RWPE1 (cell line): ENCODE measurements at regions not wholly inside any gene's neighbourhood (a gene's known extent, or its start where the extent isn't known, plus 50 kb on each side); places are given as distances from the start of the nearest gene placed in this dataset.

ENCODE experiments used
- CTCF ChIA-PET: fragments of 350-600 bp; sonication (Branson Sonifier 250); formaldehyde crosslinking; extraction: SDS; loops from one replicate; lab custom pipeline; 2021; lab: Yijun Ruan, JAX
- POLR2A ChIA-PET: fragments of 400-600 bp; formaldehyde crosslinking; extraction: SDS; loops from one replicate; lab custom pipeline; 2020; ENCODE audit warnings: antibody characterized with exemption; ENCODE audit not compliant: low non-redundant PET; lab: Yijun Ruan, JAX
- DNase-seq: peaks from one replicate; pipeline ENCODE4 v3.0.0; 2012; ENCODE audit warnings: low spot score
- H3K27ac ChIP-seq: fragments of 450-650 bp; 2 replicates; pipeline ENCODE4 v1.5.1; 2017
- CTCF ChIP-seq: fragments of 450-650 bp; conservative IDR thresholded peaks from 2 replicates; pipeline ENCODE4 v1.5.1; 2017; ENCODE audit warnings: low read depth, mild to moderate bottlenecking

- CTCF ChIA-PET, result interaction anchor here (0.7 kb wide), 1 partner anchor 761 kb away, joined by 4 read pairs; no protein-coding TSS in a partner anchor
- peak overlapping the region; percentile 86 for H3K27ac ChIP-seq
- DNase-seq, result peak; percentile 86
- no peak for TF ChIP-seq CTCF
- POLR2A ChIA-PET, result interaction anchor here (0.5 to 1.0 kb wide), 2 partner anchors 150 to 222 kb away, joined by 3 to 4 read pairs; partner anchors contain the start of gene IRS1
These were observed 149.6 kb downstream of the IRS1 start for GRCh38 chr2:226649871-226650660.

DNA sequence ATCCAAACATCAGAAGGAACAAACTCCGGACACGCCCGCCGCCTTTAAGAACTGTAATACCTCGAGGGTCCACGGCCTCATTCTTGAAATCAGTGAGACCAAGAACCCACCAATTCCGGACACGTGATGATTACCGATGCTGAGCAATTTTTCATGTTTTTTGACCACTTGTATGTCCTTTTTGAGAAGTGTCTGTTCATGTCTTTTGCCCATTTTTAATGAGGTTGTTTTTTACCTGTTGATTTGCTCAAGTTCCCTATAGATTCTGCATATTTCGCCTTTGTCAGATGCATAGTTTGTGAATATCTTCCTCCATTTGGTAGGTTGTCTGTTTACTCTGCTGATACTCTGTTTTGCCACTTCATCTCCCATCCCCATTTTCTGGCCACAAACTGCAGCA lies 150.4 kb downstream of the IRS1 start:
- ChIA-PET CTCF (interaction anchor here (0.6 to 0.7 kb wide), 2 partner anchors 138 to 760 kb away, joined by 4 read pairs; no protein-coding TSS in a partner anchor), POLR2A (interaction anchor here (0.5 kb wide), 1 partner anchor 150 kb away, joined by 4 read pairs; the partner anchor contains the start of gene IRS1)
- TF ChIP-seq CTCF, result no peak
- H3K27ac ChIP-seq, result peak overlapping the region; percentile 86
- DNase-seq, result no peak

DNA sequence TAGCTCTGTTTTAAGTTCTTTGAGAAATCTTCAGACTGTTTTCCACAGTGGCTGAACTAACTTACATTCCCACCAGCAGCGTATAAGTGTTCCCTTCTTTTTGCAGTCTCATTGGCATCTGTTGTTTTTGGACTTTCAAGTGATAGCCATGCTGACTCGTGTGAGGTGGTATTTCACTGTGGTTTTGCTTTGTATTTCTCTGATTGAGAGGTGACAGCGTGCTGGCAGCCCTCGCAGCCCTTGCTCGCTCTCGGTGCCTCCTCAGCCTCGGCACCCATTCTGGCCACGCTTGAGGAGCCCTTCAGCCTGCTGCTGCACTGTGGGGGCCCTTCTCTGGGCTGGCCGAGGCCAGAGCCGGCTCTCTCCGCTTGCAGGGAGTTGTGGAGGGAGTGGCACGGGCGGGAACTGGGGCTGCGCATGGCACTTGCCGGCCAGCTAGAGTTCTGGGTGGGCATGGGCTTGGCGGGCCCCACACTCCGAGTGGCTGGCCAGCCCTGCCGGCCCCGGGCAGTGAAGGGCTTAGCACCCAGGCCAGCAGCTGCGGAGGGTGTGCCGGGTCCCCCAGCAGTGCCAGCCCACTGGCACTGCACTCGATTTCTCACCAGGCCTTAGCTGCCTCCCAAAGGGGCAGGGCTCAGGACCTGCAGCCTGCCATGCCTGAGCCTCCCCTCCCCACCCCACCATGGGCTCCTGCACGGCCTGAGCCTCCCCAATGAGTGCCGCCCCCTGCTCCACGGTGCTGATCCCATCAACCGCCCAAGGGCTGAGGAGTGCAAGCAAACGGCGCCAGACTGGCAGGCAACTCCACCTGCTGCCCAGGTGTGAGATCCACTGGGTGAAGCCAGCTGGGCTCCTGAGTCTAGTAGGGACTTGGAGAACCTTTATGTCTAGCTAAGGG lies 151.8 kb downstream of the IRS1 start:
- no peak for TF ChIP-seq CTCF
- POLR2A ChIA-PET, result no interaction called here
- H3K27ac ChIP-seq, result no peak overlapping the region
- no peak for DNase-seq
- CTCF ChIA-PET, result interaction anchor here (0.5 to 0.7 kb wide), 2 partner anchors 121 to 163 kb away, joined by 3 read pairs; no protein-coding TSS in a partner anchor

GRCh38 chr2:226644399-226644865 lies 155.2 kb downstream of the IRS1 start:
- POLR2A ChIA-PET, result no interaction called here

DNA sequence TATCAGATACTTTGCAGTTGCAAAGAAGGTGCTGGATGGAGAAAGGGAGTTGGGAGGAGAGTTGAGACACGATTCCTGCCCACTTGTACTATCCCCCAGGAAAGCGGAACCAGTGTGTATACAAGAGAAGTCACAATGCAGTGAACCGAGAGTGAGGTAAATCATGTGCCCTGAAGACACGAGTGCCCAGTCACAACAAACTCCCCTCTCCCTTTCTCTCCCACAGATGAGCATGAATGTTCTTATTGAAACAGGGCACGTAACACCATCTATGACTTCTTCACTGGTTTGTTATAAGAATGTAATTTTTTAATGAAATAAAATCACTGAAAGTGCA lies 155.7 kb downstream of the IRS1 start:
- no peak for TF ChIP-seq CTCF
- DNase-seq, result no peak
- H3K27ac ChIP-seq, result no peak overlapping the region
- CTCF ChIA-PET, result no interaction called here
- POLR2A ChIA-PET, result no interaction called here

More at GRCh38 chr2:226644399-226644865, 155.2 kb downstream of the IRS1 start:
- CTCF ChIA-PET, result no interaction called here
- no peak for DNase-seq
- TF ChIP-seq CTCF, result no peak
- H3K27ac ChIP-seq, result no peak overlapping the region
